ENCODE measurements at regions not wholly inside any gene's neighbourhood (a gene's known extent, or its start where the extent isn't known, plus 50 kb on each side); places are given as distances from the start of the nearest gene placed in this dataset.
"Not testable (repeated sequence)": the region's sequence is repeated elsewhere in the genome, so short reads cannot be mapped to it uniquely, and the experiment has no call there.

- no peaks in the 10 kb centered on the region for H3K27me3 Mint-ChIP-seq
- Histone ChIP-seq H3K27me3 (ENCODE audit: control insufficient read depth in 1 of 2, insufficient read depth in 2 of 2, low read length in 2 of 2) (no peaks in the 10 kb centered on the region), H3K4me3 (ENCODE audit: low read length) (no peak overlapping the region), H3K27ac (ENCODE audit: low read depth in 1 of 2, low read length in 2 of 2) (no peak overlapping the region), H3K9me3 (ENCODE audit: control insufficient read depth in 1 of 2, insufficient read depth in 1 of 2, low read length in 2 of 2) (peaks cover under 1 to 10% of the 10 kb centered on the region in 2 experiments), H3K4me1 (ENCODE audit: insufficient read depth, low read length) (peaks cover 2% of the 10 kb centered on the region), H3K36me3 (ENCODE audit: insufficient read depth, low read length) (no peaks in the 10 kb centered on the region)
- intact Hi-C loops (cut with DNase I, micrococcal nuclease): no loop called here
- H3K4me1 Mint-ChIP-seq (ENCODE audit: low read depth): peaks cover 13% of the 10 kb centered on the region
- ChIA-PET CTCF (no interaction called here), POLR2A (no interaction called here)
- H3K27ac Mint-ChIP-seq: no peak overlapping the region
- no peak overlapping the region for H3K4me3 Mint-ChIP-seq
- H3K36me3 Mint-ChIP-seq (ENCODE audit: low read depth): no peaks in the 10 kb centered on the region
- H3K9me3 Mint-ChIP-seq: peaks cover 9% of the 10 kb centered on the region
- ATAC-seq (ENCODE audit: poor library complexity): no peak
- DNase-seq: no peak
- no peak for TF ChIP-seq CTCF (IDR thresholded peaks at IDR 0.05)
These were observed 61.2 kb upstream of the AGR3 start for GRCh38 chr7:16942929-16943509.

- ATAC-seq (ENCODE audit: poor library complexity): no peak
- H3K27ac Mint-ChIP-seq: no peak overlapping the region
- no peaks in the 10 kb centered on the region for H3K36me3 Mint-ChIP-seq (ENCODE audit: low read depth)
- peaks cover 9% of the 10 kb centered on the region for H3K9me3 Mint-ChIP-seq
- no peak overlapping the region for H3K27ac ChIP-seq (ENCODE audit: low read depth in 1 of 2, low read length in 2 of 2)
- H3K9me3 ChIP-seq (ENCODE audit: control insufficient read depth in 1 of 2, insufficient read depth in 1 of 2, low read length in 2 of 2): peaks cover 8 to 15% of the 10 kb centered on the region in 2 experiments
- no peaks in the 10 kb centered on the region for H3K27me3 ChIP-seq (ENCODE audit: control insufficient read depth in 1 of 2, insufficient read depth in 2 of 2, low read length in 2 of 2)
- peaks cover 13% of the 10 kb centered on the region for H3K4me1 Mint-ChIP-seq (ENCODE audit: low read depth)
- no peak overlapping the region for H3K4me3 ChIP-seq (ENCODE audit: low read length)
- H3K4me3 Mint-ChIP-seq: no peak overlapping the region
- ChIA-PET POLR2A (no interaction called here), CTCF (no interaction called here)
- no peak for TF ChIP-seq CTCF (IDR thresholded peaks at IDR 0.05)
- peak in 1 of 14 experiments; percentile 13 for DNase-seq
- no peaks in the 10 kb centered on the region for H3K36me3 ChIP-seq (ENCODE audit: insufficient read depth, low read length)
- H3K27me3 Mint-ChIP-seq: no peaks in the 10 kb centered on the region
- intact Hi-C loops (cut with DNase I, micrococcal nuclease): no loop called here
- peaks cover 2% of the 10 kb centered on the region for H3K4me1 ChIP-seq (ENCODE audit: insufficient read depth, low read length)
These were observed 63.2 kb upstream of the AGR3 start for GRCh38 chr7:16944936-16945335.

GRCh38 chr7:16945372-16945771, 63.6 kb upstream of the AGR3 start:
- Histone ChIP-seq H3K9me3 (ENCODE audit: control insufficient read depth in 1 of 2, insufficient read depth in 1 of 2, low read length in 2 of 2) (peaks cover 8 to 15% of the 10 kb centered on the region in 2 experiments), H3K36me3 (ENCODE audit: insufficient read depth, low read length) (no peaks in the 10 kb centered on the region), H3K4me1 (ENCODE audit: insufficient read depth, low read length) (no peaks in the 10 kb centered on the region), H3K27ac (ENCODE audit: low read depth in 1 of 2, low read length in 2 of 2) (no peak overlapping the region), H3K27me3 (ENCODE audit: control insufficient read depth in 1 of 2, insufficient read depth in 2 of 2, low read length in 2 of 2) (no peaks in the 10 kb centered on the region), H3K4me3 (ENCODE audit: low read length) (no peak overlapping the region)
- ChIA-PET CTCF (no interaction called here), POLR2A (no interaction called here)
- no peak for ATAC-seq (ENCODE audit: poor library complexity)
- Mint-ChIP-seq H3K27ac (no peak overlapping the region), H3K4me3 (no peak overlapping the region), H3K4me1 (ENCODE audit: low read depth) (peaks cover 13% of the 10 kb centered on the region), H3K27me3 (no peaks in the 10 kb centered on the region), H3K36me3 (ENCODE audit: low read depth) (no peaks in the 10 kb centered on the region), H3K9me3 (peaks cover 9% of the 10 kb centered on the region)
- TF ChIP-seq CTCF (IDR thresholded peaks at IDR 0.05): no peak
- DNase-seq: no peak
- intact Hi-C loops (cut with DNase I, micrococcal nuclease): no loop called here

GRCh38 chr7:16948110-16948509, 66.3 kb upstream of the AGR3 start:
- H3K36me3 ChIP-seq (ENCODE audit: insufficient read depth, low read length); H3K4me1 ChIP-seq (ENCODE audit: insufficient read depth, low read length); CTCF ChIA-PET; H3K27ac Mint-ChIP-seq; H3K4me3 Mint-ChIP-seq; H3K27ac ChIP-seq (ENCODE audit: low read depth in 1 of 2, low read length in 2 of 2); POLR2A ChIA-PET; H3K4me3 ChIP-seq (ENCODE audit: low read length); H3K27me3 ChIP-seq (ENCODE audit: control insufficient read depth in 1 of 2, insufficient read depth in 2 of 2, low read length in 2 of 2); H3K27me3 Mint-ChIP-seq; ATAC-seq (ENCODE audit: poor library complexity); H3K36me3 Mint-ChIP-seq (ENCODE audit: low read depth); H3K9me3 Mint-ChIP-seq; H3K4me1 Mint-ChIP-seq (ENCODE audit: low read depth); H3K9me3 ChIP-seq (ENCODE audit: control insufficient read depth in 1 of 2, insufficient read depth in 1 of 2, low read length in 2 of 2); DNase-seq; intact Hi-C loops (cut with DNase I, micrococcal nuclease): not testable (repeated sequence)

Measured in CD4-positive, alpha-beta T cell (primary cell).